GM19438 (cell line): ENCODE measurements at regions not wholly inside any gene's neighbourhood (a gene's known extent, or its start where the extent isn't known, plus 50 kb on each side); places are given as distances from the start of the nearest gene placed in this dataset.

Source experiments
- ATAC-seq: cut with Tn5 transposase; IDR thresholded peaks from one replicate; pipeline ENCODE4 v1.9.1; 2021; ENCODE audit warnings: low read depth; ENCODE audit not compliant: unreplicated experiment

- no peak for ATAC-seq
These were observed 134.3 kb upstream of the WWC1 start for GRCh38 chr5:168157141-168157540.

- no peak for ATAC-seq
These were observed 132.0 kb upstream of the WWC1 start for GRCh38 chr5:168159425-168159824.

DNA sequence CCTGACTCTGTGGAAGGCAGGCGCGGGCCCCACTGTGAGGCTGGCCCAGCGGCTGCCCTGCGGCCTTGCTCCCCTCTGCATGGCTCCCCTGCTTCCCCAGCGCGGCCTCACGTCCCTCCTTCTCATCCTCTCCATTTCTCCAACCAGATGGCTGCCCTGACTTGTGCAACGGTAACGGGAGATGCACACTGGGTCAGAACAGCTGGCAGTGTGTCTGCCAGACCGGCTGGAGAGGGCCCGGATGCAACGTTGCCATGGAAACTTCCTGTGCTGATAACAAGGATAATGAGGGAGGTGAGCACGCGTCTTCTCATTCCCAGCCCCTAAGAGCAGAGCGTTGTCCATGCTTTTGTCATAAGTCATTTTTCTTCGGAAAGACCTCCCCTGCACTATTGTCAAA is 129.0 kb upstream of the WWC1 start:
- ATAC-seq, result no peak

- no peak for ATAC-seq
These were observed 127.5 kb upstream of the WWC1 start for GRCh38 chr5:168163966-168164365.

DNA sequence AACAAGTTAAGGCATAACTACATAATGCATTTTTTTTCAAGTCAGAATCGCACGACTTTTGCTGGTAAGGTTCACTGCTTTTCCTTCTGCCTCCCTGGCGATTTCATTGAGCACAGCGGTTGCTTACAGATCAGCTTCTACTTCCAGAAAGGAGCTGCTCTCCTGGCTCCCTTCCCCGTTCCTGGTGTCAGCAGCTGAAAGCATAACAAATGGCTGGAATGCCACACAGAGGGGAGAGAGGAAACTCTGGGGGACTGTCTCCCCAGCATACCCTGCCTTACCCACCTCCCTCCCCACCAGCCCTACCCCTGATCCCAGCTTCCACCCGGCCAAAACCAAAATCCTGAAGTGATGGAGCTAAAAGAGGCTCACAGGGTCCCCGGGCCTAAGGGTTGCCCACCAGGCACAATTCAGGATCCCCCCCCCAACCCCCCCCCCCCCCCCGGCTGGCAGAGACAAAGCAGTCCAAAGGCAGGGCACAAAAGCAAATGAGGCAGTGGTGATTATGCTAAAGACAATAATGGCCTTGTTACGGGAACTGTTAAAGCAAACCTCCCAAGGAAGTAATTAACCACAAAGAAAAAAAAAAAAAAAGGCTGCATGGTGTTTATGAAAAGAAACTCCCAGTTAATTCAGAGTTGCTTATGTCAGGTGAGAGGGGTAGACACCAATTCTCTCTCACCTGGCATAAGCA is 126.1 kb upstream of the WWC1 start:
- no peak for ATAC-seq

- ATAC-seq, result no peak
These were observed 125.5 kb upstream of the WWC1 start for GRCh38 chr5:168165977-168166376.

DNA sequence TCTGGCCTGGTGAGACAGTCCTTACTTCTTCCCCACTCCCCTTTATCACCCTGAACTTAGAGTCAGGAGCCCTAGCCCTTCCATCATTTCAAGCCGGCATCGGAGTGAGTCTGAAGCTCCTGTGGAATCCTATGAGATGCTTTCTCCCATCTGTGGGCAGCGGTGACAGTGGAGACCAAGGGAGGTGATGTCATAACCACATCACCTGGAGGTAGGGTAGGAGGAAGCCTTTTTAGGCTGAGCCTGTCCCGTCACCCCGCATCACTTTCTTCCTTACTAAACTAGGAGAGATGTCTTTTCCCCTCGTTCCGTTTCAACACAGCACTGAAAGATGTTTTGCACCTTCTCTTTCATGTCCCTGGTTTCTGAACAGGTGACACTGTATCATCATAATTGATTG is 124.1 kb upstream of the WWC1 start:
- no peak for ATAC-seq

GRCh38 chr5:168168978-168169698 is 122.3 kb upstream of the WWC1 start:
- ATAC-seq, result no peak

GRCh38 chr5:168169791-168170190 is 121.7 kb upstream of the WWC1 start:
- ATAC-seq, result no peak

DNA sequence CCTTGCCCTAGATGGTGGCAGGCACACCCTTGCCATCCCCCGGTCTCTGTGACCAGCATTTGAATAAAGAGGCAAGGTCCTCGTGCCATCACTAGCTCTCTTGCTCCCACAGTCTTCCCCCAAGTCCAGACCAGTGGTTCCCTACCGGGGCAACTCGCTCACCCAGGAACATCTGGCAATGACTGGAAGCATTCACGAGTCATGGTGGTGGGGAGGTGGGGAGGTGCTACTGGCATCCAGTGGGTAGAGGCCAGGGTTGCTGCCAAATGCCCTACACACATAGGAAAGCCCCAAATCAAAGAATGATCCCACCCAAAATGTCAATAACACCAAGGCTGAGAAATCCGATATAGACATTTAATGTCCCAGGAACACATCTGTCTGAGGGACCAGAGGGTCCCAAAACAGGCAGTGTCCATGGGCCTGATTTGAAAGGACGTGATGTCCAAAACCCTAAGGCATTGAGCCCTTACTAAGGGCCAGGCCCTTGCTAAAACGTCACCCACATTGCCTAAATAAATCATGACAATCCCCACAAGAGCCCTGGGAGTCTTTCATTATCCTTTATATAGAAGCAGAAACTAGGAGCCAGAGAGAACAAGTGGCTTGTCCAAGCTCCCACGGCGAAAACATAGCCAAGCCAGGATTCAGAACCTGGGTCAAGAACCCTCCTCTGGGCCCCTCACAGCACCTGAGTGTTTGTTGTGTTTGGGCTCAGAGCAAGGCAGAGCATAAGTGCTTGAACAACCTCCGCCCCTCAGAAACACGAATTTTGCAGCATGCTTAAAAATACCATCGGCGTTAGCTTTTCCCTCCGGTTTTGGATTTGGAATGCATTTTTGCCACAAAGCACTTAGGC is 119.3 kb upstream of the WWC1 start:
- ATAC-seq, result no peak

GRCh38 chr5:168172760-168173223 is 118.7 kb upstream of the WWC1 start:
- no peak for ATAC-seq

DNA sequence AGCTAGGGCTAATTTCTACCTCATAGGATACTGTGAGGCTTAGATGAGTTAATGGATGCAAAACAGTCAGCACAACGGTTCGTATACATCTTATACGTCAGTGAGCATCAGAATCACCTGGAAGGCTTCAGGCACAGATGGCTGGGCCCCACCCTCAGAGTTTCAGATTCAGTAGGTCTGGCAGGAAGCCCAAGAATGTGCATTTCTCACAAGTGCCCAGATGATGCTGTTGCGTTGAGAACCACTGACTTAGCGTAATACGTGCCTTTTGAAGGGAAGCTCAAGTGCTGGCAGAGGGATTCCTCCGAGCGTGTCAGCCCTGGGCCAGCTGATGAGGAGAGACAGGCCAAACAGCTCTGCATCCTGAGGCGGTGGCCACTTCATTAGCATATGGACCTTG is 117.1 kb upstream of the WWC1 start:
- ATAC-seq, result peak; percentile 75

GRCh38 chr5:168176251-168176650 is 115.2 kb upstream of the WWC1 start:
- ATAC-seq, result no peak

DNA sequence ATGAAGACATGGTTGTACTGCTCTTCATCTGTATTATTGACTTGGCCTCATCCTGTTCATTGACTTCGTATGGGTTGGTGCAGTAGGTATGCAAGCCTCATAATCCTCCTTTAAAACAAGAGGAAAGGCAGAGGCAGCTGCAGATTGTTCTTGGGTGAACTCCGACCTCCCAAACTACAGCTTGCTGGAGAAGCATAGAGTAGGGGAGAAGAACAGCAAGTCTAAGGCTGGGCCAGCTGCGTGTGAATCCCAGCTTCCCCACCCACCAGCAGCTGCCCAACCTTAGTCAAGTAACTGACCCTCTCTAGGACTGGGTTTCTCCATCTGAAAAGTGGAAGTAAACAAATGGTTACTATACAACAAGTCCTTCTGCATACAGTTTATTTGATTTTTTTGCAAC is 114.5 kb upstream of the WWC1 start:
- no peak for ATAC-seq

DNA sequence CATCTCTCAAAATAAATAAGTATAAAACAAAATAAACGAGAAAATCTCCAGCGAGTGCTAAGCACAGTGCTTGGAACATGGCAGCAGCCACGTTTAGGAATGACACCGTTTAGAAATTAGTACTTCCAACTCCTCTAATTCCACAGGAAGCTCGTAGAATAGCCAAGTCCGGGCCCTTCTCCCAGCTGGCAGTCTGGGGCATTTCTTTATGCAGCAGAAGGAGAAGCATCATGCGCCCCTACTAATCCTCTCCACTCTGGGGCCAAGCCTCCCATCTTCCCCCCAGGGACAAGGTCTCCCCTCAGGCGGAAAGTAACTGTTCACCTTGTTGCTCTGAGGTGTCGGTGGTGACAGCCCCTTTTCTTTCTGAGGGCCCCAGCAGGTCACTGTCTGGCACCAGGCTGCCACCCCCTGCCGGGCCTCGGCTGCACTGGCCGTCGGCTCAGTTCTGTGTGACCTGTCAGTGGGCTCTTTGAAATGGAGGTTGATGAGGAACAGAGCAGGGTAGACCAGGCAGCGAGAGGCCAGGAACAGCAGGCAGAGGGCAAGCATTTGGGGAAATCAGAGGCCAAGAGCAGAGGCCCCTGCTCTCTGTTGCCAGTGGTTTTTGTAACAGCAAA is 113.5 kb upstream of the WWC1 start:
- ATAC-seq, result no peak

DNA sequence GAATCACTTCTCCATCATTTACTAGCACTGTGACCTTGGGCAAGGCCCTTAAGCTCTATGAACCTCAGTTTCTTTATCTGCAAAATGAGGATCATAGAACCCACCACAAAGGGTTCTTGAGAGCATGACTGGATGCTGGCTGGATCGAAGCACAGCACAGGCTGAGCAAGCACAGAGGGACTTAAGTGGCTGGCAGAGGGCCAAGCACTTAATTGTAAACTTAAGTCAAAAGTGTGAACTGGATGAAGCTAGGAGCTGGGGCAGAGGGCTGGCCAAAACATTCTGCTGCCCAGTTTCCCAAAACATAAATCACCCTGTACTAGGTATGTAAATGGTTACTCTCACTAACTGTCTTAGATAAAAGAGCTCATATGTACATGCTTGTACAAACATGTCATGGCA is 112.3 kb upstream of the WWC1 start:
- ATAC-seq, result no peak

GRCh38 chr5:168182269-168182668 is 109.2 kb upstream of the WWC1 start:
- no peak for ATAC-seq

- no peak for ATAC-seq
These were observed 107.3 kb upstream of the WWC1 start for GRCh38 chr5:168184103-168184502.

DNA sequence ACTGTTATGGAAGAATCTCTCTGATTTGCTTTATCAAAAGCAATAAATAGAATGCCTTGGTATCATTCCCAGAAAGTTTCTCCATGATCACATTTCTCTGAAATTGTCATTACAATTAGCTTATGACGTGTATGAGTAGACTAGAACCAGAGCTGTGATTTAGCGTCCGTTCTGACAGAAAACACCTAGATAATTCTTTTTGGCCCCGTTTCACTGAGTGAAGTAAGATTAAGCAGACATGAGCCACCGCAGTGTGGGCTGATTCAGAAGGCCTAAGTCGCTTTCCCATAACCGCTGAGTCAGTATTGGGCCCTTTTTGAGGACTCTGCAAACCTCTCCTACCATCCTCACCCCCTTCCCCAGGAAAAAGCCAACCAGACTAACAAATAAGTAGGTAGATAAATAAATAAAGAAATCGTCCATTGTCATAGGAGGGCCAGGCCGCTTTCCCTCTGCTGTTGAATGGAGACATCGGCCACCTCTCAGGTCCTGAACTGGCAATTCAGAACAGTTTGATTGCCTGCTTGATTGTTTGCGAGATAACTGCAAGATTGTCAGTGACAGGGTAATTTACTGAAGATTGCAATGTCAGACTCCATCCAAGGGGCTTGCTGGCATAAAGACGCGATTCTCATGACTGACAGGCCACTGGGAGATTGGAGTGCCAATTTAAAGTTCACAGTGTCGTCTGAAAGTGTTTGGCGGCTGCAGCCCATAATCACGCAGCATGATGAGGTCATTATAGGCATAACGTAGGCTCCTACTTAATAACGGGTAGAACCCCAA is 105.0 kb upstream of the WWC1 start:
- ATAC-seq, result no peak

DNA sequence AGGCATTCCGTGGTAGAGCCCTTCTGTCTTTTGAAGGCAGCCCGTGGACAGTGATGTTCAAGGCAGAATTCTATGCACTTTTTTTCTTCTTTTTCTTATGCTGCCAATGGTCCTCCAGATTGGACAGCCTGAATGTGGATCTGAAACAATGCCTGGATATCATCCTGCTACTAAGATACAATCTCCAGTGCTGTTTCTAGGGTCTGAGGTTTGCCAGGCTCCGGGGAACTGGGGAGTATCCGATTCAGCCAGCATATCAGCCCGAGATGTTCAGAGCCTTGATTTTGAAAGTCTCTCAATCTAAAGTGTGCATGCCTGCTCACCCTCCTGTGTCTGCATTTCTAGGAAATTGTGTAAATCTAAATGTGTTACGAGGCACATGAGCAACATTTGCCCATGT is 103.8 kb upstream of the WWC1 start:
- no peak for ATAC-seq
